NCI-H2196 (cell line): ENCODE measurements at regions not wholly inside any gene's neighbourhood (a gene's known extent, or its start where the extent isn't known, plus 50 kb on each side); places are given as distances from the start of the nearest gene placed in this dataset.

Experiments used
- DNase-seq: peaks from one replicate; lab custom pipeline; 2025; ENCODE audit not compliant: unreplicated experiment; lab: John Stamatoyannopoulos, UW

- no peak for DNase-seq
Measured at GRCh38 chr12:93319523-93320050, 58.1 kb upstream of the NUDT4 start.

- DNase-seq = no peak
Measured at GRCh38 chr12:93322784-93323183, 54.9 kb upstream of the NUDT4 start.

- no peak for DNase-seq
Measured at GRCh38 chr12:93323625-93324329, 53.9 kb upstream of the NUDT4 start.

GRCh38 chr12:93325855-93326254, 51.9 kb upstream of the NUDT4 start:
- no peak for DNase-seq
